Breast epithelium (tissue), 4 donors: ENCODE measurements at regions not wholly inside any gene's neighbourhood (a gene's known extent, or its start where the extent isn't known, plus 50 kb on each side); places are given as distances from the start of the nearest gene placed in this dataset.

Experiments used
- DNase-seq, 2 donors: peaks; one replicate each; pipeline ENCODE4 v3.0.0-alpha.2; 2019; ENCODE audit warnings: low spot score in 2 of 2
- H3K27ac ChIP-seq, 2 donors: fragments of 200-600 bp; sonication (generic) in 1 of 2; one replicate each; pipeline ENCODE4 v1.5.1; 2016 to 2019; ENCODE audit warnings: mild to moderate bottlenecking in 1 of 2
- H3K27me3 ChIP-seq, 2 donors: fragments of 200-600 bp; sonication (generic) in 1 of 2; one replicate each; pipeline versions ENCODE4 v1.5.1 to v1.6.0; 2017 to 2019; ENCODE audit warnings: control low read depth in 1 of 2, mild to moderate bottlenecking in 1 of 2
- H3K36me3 ChIP-seq: fragments of 200-600 bp; one replicate; pipeline ENCODE4 v1.5.1; 2019
- H3K4me1 ChIP-seq, 2 donors: fragments of 200-600 bp; sonication (generic); one replicate each; pipeline ENCODE4 v1.5.1; 2016 to 2019; ENCODE audit warnings: control low read depth in 1 of 2
- H3K4me3 ChIP-seq, 3 donors: fragments of 200-600 bp; sonication (generic); 1 replicate in 2 of 3; 2 replicates in 1 of 3; pipeline ENCODE4 v1.5.1; 2016 to 2019; ENCODE audit warnings: mild to moderate bottlenecking in 3 of 3, moderate library complexity in 2 of 3
- H3K9me3 ChIP-seq, 2 donors: fragments of 200-600 bp; sonication (generic) in 1 of 2; one replicate each; pipeline ENCODE4 v1.5.1; 2016 to 2019; ENCODE audit warnings: control low read depth in 1 of 2
- POLR2A ChIP-seq: fragments of 450-650 bp; IDR thresholded peaks from one replicate; pipeline ENCODE4 v1.6.1; 2016; ENCODE audit warnings: antibody characterized with exemption, mild to moderate bottlenecking, moderate library complexity
- POLR2AphosphoS5 ChIP-seq, 3 donors: sonication (generic); formaldehyde crosslinking; IDR thresholded peaks; one replicate each; pipeline ENCODE4 v1.6.1; 2017; ENCODE audit warnings: antibody characterized with exemption in 3 of 3
- intact Hi-C: fragments of 100-400 bp; cut with DNase I; formaldehyde crosslinking; loops from one replicate; pipeline ENCODE4 v1.15.1; 2023; ENCODE audit warnings: low total_unique reads
- TF ChIP-seq, protein P1 (sequence below), 3 donors: fragments of 450-650 bp; IDR thresholded peaks; one replicate each; pipeline ENCODE4 v1.5.1; 2016 to 2017; ENCODE audit warnings: antibody characterized with exemption in 3 of 3, mild to moderate bottlenecking in 3 of 3, moderate library complexity in 3 of 3

DNA sequence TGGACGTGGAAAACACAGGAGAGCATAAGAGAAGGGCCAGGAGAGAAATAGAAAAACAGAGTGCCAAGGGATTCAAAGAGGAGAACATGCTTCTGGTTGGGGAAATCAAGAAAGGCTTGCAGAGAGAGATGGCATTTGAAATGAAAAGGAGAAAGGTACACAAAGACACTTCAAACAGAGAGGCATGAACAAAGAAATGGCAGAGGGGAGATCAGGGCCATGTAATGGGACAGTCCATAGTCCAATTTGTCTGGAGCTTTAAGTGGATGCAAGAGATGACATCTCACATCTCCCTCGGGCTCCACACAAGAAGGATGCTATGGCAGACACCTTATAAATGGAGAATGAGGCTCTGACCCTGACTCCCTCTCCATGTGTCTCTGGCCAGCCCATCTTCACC is 331.1 kb downstream of the MLLT3 start:
- H3K36me3 ChIP-seq = no peaks in the 10 kb centered on the region
- H3K4me1 ChIP-seq = no peaks in the 10 kb centered on the region
- H3K27me3 ChIP-seq = no peaks in the 10 kb centered on the region
- intact Hi-C loops = no loop called here
- no peaks in the 10 kb centered on the region for H3K9me3 ChIP-seq
- DNase-seq = no peak
- no peak overlapping the region for H3K27ac ChIP-seq
- no peak overlapping the region for H3K4me3 ChIP-seq
- TF ChIP-seq POLR2A (no peak), POLR2AphosphoS5 (IDR thresholded peaks at IDR 0.05) (no peak)
- TF ChIP-seq, protein P1, sequence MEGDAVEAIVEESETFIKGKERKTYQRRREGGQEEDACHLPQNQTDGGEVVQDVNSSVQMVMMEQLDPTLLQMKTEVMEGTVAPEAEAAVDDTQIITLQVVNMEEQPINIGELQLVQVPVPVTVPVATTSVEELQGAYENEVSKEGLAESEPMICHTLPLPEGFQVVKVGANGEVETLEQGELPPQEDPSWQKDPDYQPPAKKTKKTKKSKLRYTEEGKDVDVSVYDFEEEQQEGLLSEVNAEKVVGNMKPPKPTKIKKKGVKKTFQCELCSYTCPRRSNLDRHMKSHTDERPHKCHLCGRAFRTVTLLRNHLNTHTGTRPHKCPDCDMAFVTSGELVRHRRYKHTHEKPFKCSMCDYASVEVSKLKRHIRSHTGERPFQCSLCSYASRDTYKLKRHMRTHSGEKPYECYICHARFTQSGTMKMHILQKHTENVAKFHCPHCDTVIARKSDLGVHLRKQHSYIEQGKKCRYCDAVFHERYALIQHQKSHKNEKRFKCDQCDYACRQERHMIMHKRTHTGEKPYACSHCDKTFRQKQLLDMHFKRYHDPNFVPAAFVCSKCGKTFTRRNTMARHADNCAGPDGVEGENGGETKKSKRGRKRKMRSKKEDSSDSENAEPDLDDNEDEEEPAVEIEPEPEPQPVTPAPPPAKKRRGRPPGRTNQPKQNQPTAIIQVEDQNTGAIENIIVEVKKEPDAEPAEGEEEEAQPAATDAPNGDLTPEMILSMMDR (IDR thresholded peaks at IDR 0.05) = no peak

DNA sequence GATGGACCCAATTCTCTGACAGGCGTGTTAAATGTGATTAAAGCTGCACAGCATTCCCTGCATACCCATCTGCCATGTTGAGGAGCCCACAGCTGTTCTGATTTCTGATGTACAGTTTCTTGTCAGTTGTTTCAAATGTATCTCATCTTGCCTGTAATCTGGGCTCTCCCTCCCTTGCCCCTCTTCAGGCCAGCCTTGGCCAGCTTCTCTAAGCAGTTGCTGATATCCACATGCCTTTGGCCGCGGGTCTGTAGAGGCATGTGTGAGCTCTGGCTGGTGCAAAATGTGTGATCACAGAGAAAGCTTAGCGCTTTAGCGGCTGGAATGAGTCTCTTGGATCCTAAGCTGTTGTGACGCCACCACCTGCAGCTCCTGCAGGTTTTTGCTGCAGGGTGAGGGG is 332.0 kb downstream of the MLLT3 start:
- DNase-seq = no peak
- intact Hi-C loops = no loop called here
- TF ChIP-seq POLR2AphosphoS5 (IDR thresholded peaks at IDR 0.05) = no peak
- Histone ChIP-seq H3K36me3 (no peaks in the 10 kb centered on the region), H3K4me3 (no peak overlapping the region), H3K4me1 (no peaks in the 10 kb centered on the region), H3K27ac (no peak overlapping the region), H3K9me3 (no peaks in the 10 kb centered on the region), H3K27me3 (no peaks in the 10 kb centered on the region)

DNA sequence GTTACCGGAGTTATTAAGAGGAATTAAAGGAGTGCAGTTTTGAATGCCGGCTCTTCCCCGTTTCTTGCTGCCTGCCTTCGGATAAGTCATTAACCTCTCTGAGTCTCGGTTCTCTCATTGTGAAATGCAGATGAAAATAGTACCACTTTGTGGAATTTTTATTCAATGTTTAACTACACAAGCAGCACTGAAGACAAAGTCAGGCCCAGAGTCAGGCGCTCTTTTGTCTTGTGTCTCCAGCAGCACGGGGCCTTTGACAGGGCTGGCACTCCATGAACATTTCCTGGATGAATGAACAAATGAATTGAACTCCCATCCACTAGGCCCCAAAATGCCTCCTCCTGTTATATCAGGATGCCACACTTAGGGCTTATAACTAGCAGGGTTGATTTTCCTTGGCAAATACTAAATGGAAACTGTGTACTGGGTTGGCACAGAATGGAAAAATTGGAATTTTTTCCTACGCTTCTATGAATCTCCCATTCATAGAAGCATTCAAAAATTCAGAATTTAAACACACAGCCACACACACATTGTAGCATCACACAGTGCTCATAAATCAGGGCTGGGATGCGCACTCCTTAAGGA is 332.8 kb downstream of the MLLT3 start:
- TF ChIP-seq, protein P1 (IDR thresholded peaks at IDR 0.05) = no peak
- TF ChIP-seq POLR2A = no peak
- TF ChIP-seq POLR2AphosphoS5 (IDR thresholded peaks at IDR 0.05) = no peak
- intact Hi-C loops = no loop called here
- H3K27ac ChIP-seq = no peak overlapping the region
- no peak overlapping the region for H3K4me3 ChIP-seq
- H3K4me1 ChIP-seq = no peaks in the 10 kb centered on the region
- no peaks in the 10 kb centered on the region for H3K9me3 ChIP-seq
- H3K36me3 ChIP-seq = no peaks in the 10 kb centered on the region
- DNase-seq = no peak
- H3K27me3 ChIP-seq = no peaks in the 10 kb centered on the region

DNA sequence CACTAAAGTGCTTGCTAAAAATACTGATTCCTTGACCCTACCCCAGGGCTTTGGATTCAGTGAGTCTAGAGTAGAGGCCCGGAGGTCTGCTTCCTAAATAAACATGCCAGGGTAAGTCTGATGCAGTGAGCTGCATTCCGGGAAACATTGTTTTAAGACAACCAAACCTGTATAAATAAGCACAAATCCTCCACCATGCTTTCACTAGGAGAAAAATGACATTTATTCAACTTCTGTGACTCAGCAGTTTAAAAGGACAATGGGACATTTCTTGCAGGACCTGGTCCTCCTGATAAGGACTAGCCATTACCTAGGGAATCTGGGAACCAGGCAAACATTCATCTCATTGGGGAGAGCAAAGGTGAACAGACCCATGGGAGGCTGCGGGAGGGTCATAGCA is 335.3 kb downstream of the MLLT3 start:
- no peak overlapping the region for H3K27ac ChIP-seq
- H3K4me1 ChIP-seq = no peaks in the 10 kb centered on the region
- intact Hi-C loops = no loop called here
- H3K27me3 ChIP-seq = no peaks in the 10 kb centered on the region
- H3K4me3 ChIP-seq = no peak overlapping the region
- DNase-seq = no peak
- TF ChIP-seq, protein P1 (IDR thresholded peaks at IDR 0.05) = no peak
- TF ChIP-seq POLR2AphosphoS5 (IDR thresholded peaks at IDR 0.05) (no peak), POLR2A (no peak)
- H3K36me3 ChIP-seq = no peaks in the 10 kb centered on the region
- no peaks in the 10 kb centered on the region for H3K9me3 ChIP-seq

DNA sequence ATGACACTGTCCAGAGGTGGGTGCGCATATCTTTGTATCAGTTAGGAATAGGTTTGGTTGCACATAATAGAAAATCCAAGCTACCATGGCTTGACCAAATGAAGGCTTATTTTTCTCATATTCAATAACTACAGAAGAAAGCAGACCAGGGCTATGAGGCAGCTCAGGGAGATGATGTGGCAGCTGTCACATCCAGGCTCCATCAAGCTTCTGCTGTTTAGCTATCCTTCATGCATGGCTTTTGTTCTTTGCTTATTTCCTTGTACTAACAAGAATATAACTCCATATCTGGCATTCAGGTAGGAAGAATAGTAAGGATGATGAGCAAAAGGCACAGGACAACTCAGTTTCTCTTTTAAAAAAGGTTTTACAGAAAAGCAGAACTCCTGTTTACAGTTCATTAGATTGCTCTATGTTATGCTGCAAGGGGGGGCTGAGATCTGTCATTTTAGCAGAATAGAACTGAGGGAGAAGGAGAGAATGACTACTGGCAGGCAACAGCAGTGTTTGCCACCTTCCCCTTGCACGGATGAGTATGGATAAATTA is 336.1 kb downstream of the MLLT3 start:
- intact Hi-C loops = no loop called here

More for the DNA sequence above, 336.1 kb downstream of the MLLT3 start:
- Histone ChIP-seq H3K27me3 (no peaks in the 10 kb centered on the region), H3K4me1 (no peaks in the 10 kb centered on the region), H3K36me3 (no peaks in the 10 kb centered on the region), H3K9me3 (no peaks in the 10 kb centered on the region), H3K4me3 (no peak overlapping the region), H3K27ac (no peak overlapping the region)
- TF ChIP-seq POLR2AphosphoS5 (IDR thresholded peaks at IDR 0.05) (no peak), POLR2A (no peak)
- TF ChIP-seq, protein P1 (IDR thresholded peaks at IDR 0.05) = no peak
- no peak for DNase-seq
